K562 (cell line): ENCODE measurements at regions not wholly inside any gene's neighbourhood (a gene's known extent, or its start where the extent isn't known, plus 50 kb on each side); places are given as distances from the start of the nearest gene placed in this dataset.

Experiments
- ATAC-seq: fragments of 200-7000 bp; cut with Tn5 transposase; 3 replicates; pipeline ENCODE4 v1.9.1; 2020; ENCODE audit warnings: moderate library complexity
- BruUV-seq: library from RNA; stranded (reverse); fragments of 400-500 nt; replicated peaks from 2 replicates; lab custom pipeline; 2021; lab: Mats Ljungman, UMichigan
- CTCF ChIA-PET: fragments of 300-600 bp; formaldehyde crosslinking; extraction: SDS; loops from one replicate; lab custom pipeline; 2021; ENCODE audit warnings: low intra/inter-chr PET ratio; lab: Yijun Ruan, JAX
- POLR2A ChIA-PET: fragments of 300-600, 350-650 bp; sonication (Branson Sonifier 250); formaldehyde crosslinking; extraction: SDS; loops from one replicate; lab custom pipeline; 2021; ENCODE audit warnings: antibody characterized with exemption, inconsistent platforms; lab: Yijun Ruan, JAX
- DNase-seq, 4 experiments: peaks; one replicate each; pipeline versions ENCODE4 v3.0.0 to v3.0.0-alpha.2; 2011 to 2018; ENCODE audit warnings: low spot score in 3 of 4, mixed read lengths in 3 of 4; ENCODE audit errors: extremely low read depth in 1 of 4
- FAIRE-seq: peaks from 2 replicates; lab custom pipeline; 2011; peaks lifted over from hg19 to GRCh38; lab: Jason Lieb, UNC
- H2AFZ ChIP-seq: 2 replicates; pipeline ENCODE4 v1.6.0; 2011; ENCODE audit warnings: low read depth, low read length, control low read depth, inconsistent platforms
- H3K27ac ChIP-seq: fragments of 200-600 bp; 3 replicates; pipeline ENCODE4 v1.8.0; 2011; ENCODE audit warnings: low read depth, mild to moderate bottlenecking, control low read depth, inconsistent platforms, low read length, moderate library complexity, mixed read lengths; ENCODE audit errors: extremely low read depth
- H3K27me3 ChIP-seq, 2 experiments: fragments of 300-600 bp in 1 of 2; 2 replicates in 1 of 2; 3 replicates in 1 of 2; pipeline versions ENCODE4 v1.6.0 to v1.8.0; 2011; ENCODE audit warnings: inconsistent platforms in 2 of 2, low read length in 2 of 2, mild to moderate bottlenecking in 1 of 2, mixed read lengths in 1 of 2, moderate library complexity in 1 of 2; ENCODE audit not compliant: control insufficient read depth in 2 of 2, insufficient read depth in 2 of 2
- H3K36me3 ChIP-seq: fragments of 300-600 bp; 3 replicates; pipeline ENCODE4 v1.8.0; 2011; ENCODE audit warnings: mild to moderate bottlenecking, low read length, inconsistent platforms; ENCODE audit not compliant: control insufficient read depth, insufficient read depth
- H3K4me1 ChIP-seq, 2 experiments: fragments of 200-600 bp in 1 of 2; replicated peaks in 1 of 2; 2 replicates in 1 of 2; 3 replicates in 1 of 2; pipeline versions ENCODE4 v1.5.1 to v1.8.0; 2011; ENCODE audit warnings: inconsistent platforms in 2 of 2, low read length in 2 of 2, mild to moderate bottlenecking in 1 of 2, mixed read lengths in 1 of 2, moderate library complexity in 1 of 2; ENCODE audit not compliant: control insufficient read depth in 2 of 2, insufficient read depth in 2 of 2
- H3K4me2 ChIP-seq: 2 replicates; pipeline ENCODE4 v1.6.1; 2011; ENCODE audit warnings: low read length, control low read depth, inconsistent platforms, mixed read lengths; ENCODE audit not compliant: insufficient read depth
- H3K4me3 ChIP-seq: fragments of 200-600 bp; sonication (generic), shearing (Covaris generic); 2 replicates; pipeline ENCODE4 v1.5.1; 2016; ENCODE audit warnings: control low read depth, inconsistent platforms
- H3K79me2 ChIP-seq: fragments of 200-600 bp; 3 replicates; pipeline ENCODE4 v1.8.0; 2011; ENCODE audit warnings: low read length, inconsistent platforms; ENCODE audit not compliant: control insufficient read depth, insufficient read depth
- H3K9ac ChIP-seq, 2 experiments: 2 replicates each; pipeline versions ENCODE4 v1.6.0 to v1.6.1; 2011; ENCODE audit warnings: low read depth in 2 of 2, low read length in 2 of 2, control low read depth in 1 of 2, inconsistent platforms in 1 of 2, mild to moderate bottlenecking in 1 of 2, mixed read lengths in 1 of 2; ENCODE audit not compliant: insufficient read depth in 1 of 2
- H3K9me1 ChIP-seq: one replicate; pipeline ENCODE4 v1.6.0; 2011; ENCODE audit warnings: inconsistent platforms, mild to moderate bottlenecking, low read length, moderate library complexity; ENCODE audit not compliant: control insufficient read depth, insufficient read depth
- H3K9me3 ChIP-seq: replicated peaks from 2 replicates; pipeline ENCODE4 v1.5.1; 2011; ENCODE audit warnings: low read depth, low read length, inconsistent platforms; ENCODE audit not compliant: control insufficient read depth, insufficient read depth
- H4K20me1 ChIP-seq: replicated peaks from 2 replicates; pipeline ENCODE4 v1.6.1; 2011; ENCODE audit warnings: low read length, inconsistent platforms, mixed read lengths; ENCODE audit not compliant: control insufficient read depth, insufficient read depth
- CHD4 ChIP-seq: fragments of 200-600 bp; sonication (generic); IDR thresholded peaks from 3 replicates; pipeline ENCODE4 v1.6.1; 2012; ENCODE audit warnings: low read depth, mild to moderate bottlenecking, mixed read lengths, low read length, inconsistent platforms; ENCODE audit not compliant: insufficient read depth, insufficient replicate concordance, poor library complexity, severe bottlenecking
- ILK ChIP-seq: fragments of 450-650 bp; IDR thresholded peaks from 2 replicates; pipeline ENCODE4 v1.6.1; 2016; ENCODE audit warnings: missing genetic modification characterization, low read depth, mild to moderate bottlenecking, missing compliant biosample characterization, moderate library complexity, borderline replicate concordance
- MCM3 ChIP-seq: fragments of 450-650 bp; IDR thresholded peaks from 2 replicates; pipeline ENCODE4 v1.6.1; 2016
- RUNX1 ChIP-seq: sonication (generic); IDR thresholded peaks from 2 replicates; pipeline ENCODE4 v1.6.1; 2016; ENCODE audit warnings: antibody characterized with exemption, low read depth
- SP2 ChIP-seq: IDR thresholded peaks from 2 replicates; pipeline ENCODE4 v1.6.1; 2011; ENCODE audit warnings: mild to moderate bottlenecking, low read depth, low read length, moderate library complexity; ENCODE audit not compliant: poor library complexity, severe bottlenecking; ENCODE audit errors: extremely low read depth
- STAG1 ChIP-seq: sonication (generic); formaldehyde crosslinking; IDR thresholded peaks from 2 replicates; pipeline ENCODE4 v1.5.0; 2020; ENCODE audit warnings: missing genetic modification reagents, borderline replicate concordance
- TSC22D4 ChIP-seq: fragments of 450-650 bp; IDR thresholded peaks from 2 replicates; pipeline ENCODE4 v1.6.1; 2016; ENCODE audit warnings: missing genetic modification characterization, missing biosample characterization, control low read depth
- ZNF239 ChIP-seq: fragments of 250-450 bp; sonication (Bioruptor Pico); IDR thresholded peaks from 2 replicates; pipeline ENCODE4 v1.4.0; 2020; ENCODE audit warnings: mild to moderate bottlenecking
- ZNF507 ChIP-seq: conservative IDR thresholded peaks from 2 replicates; pipeline ENCODE4 v1.6.1; 2017; ENCODE audit warnings: missing genetic modification characterization, missing compliant biosample characterization
- WGBS: fragments of 100-300 bp; shearing (Covaris generic); methylation state at CpG from one replicate; pipeline ENCODE4 v1.1.6; 2016; ENCODE audit warnings: low coverage, mixed read lengths; ENCODE audit not compliant: insufficient coverage; ENCODE audit errors: missing lambda C conversion rate; 5-methylcytosine and 5-hydroxymethylcytosine counted together
- in situ Hi-C: fragments of 300-500 bp; cut with MboI; formaldehyde crosslinking; loops from 4 replicates; pipeline ENCODE4 v1.15.0; 2018; ENCODE audit warnings: inconsistent platforms, mixed read lengths
- intact Hi-C: fragments of 100-400 bp; cut with micrococcal nuclease; formaldehyde crosslinking; loops from 2 replicates; pipeline ENCODE4 v1.14.2; 2022
- TF ChIP-seq, protein P1 (sequence below): sonication (generic); formaldehyde crosslinking; IDR thresholded peaks from 2 replicates; pipeline ENCODE4 v1.5.0; 2020; ENCODE audit warnings: missing genetic modification reagents
- TF ChIP-seq, protein P2 (sequence below): fragments of 450-650 bp; IDR thresholded peaks from 2 replicates; pipeline ENCODE4 v1.6.1; 2017; ENCODE audit warnings: antibody characterized with exemption

DNA sequence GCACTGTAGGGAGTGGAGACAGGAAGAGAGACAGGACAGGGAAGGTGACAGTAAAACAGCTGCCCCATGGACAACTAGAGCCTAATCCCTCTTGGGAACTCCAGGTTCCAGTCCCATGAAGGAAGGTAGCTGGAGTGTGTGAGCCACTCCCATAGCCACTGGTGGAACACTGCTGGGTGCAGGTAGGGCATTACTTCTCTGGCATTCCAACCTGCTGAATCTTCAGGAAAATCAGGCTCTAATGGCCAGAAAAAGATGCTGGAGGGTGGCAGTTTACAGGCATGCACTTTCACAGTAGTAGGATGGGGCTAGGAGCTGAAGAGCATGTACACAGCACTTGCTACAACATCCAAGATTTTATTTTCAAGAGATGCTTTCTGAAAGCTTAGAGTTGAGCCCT lies 259.4 kb downstream of the AUH start (continued):
- TF ChIP-seq, protein P1, sequence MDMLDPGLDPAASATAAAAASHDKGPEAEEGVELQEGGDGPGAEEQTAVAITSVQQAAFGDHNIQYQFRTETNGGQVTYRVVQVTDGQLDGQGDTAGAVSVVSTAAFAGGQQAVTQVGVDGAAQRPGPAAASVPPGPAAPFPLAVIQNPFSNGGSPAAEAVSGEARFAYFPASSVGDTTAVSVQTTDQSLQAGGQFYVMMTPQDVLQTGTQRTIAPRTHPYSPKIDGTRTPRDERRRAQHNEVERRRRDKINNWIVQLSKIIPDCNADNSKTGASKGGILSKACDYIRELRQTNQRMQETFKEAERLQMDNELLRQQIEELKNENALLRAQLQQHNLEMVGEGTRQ: no peak
- TF ChIP-seq RUNX1: no peak
- TF ChIP-seq, all 486 proteins: peak for 0

DNA sequence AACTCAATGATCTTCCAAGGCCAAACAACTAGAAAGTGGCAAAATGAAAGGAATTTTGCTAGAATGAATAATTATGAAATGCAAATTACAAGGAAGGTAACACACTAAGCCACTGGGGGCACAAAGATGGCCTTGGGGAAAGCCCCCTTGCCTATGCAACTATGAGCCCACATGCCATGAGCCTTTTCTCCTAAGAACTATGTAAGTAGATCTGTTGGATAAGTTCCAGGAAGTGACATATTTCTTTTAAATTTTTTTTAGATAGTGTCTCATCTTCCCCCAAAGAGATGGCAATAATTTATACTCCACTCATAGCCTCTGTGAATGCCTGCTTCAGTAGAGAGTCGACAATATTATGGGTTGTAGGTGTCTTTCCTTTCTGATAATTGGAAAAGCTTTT lies 257.8 kb downstream of the AUH start:
- Histone ChIP-seq H3K4me1 (no peaks in the 10 kb centered on the region; a peak in 1 of 5 replicates), H3K79me2 (no peaks in the 10 kb centered on the region), H3K9ac (no peak overlapping the region), H3K9me1 (no peaks in the 10 kb centered on the region), H3K9me3 (no peaks in the 10 kb centered on the region), H3K4me3 (no peak overlapping the region), H3K36me3 (no peaks in the 10 kb centered on the region), H2AFZ (no peak overlapping the region), H3K4me2 (no peak overlapping the region), H4K20me1 (no peaks in the 10 kb centered on the region), H3K27ac (no peak overlapping the region), H3K27me3 (peaks cover 0 to 14% of the 10 kb centered on the region in 2 experiments; a peak in 3 of 5 replicates)
- WGBS: 0% methylated on average over 1 of the region's 1 CpG
- ChIA-PET POLR2A (no interaction called here), CTCF (no interaction called here)
- DNase-seq (no peak), ATAC-seq (no peak), FAIRE-seq (no peak)
- intact Hi-C loops: loop anchor here (10.0 kb wide), 1 partner anchor 91 kb away; no protein-coding TSS in a partner anchor
- TF ChIP-seq TSC22D4 (tag) (no peak), ZNF239 (CRISPR knock-in tag) (no peak), SP2 (no peak), MCM3 (no peak), CHD4 (no peak), ZNF507 (tag) (no peak), ILK (tag) (no peak), STAG1 (CRISPR knock-in tag) (no peak)
- TF ChIP-seq, protein P2, sequence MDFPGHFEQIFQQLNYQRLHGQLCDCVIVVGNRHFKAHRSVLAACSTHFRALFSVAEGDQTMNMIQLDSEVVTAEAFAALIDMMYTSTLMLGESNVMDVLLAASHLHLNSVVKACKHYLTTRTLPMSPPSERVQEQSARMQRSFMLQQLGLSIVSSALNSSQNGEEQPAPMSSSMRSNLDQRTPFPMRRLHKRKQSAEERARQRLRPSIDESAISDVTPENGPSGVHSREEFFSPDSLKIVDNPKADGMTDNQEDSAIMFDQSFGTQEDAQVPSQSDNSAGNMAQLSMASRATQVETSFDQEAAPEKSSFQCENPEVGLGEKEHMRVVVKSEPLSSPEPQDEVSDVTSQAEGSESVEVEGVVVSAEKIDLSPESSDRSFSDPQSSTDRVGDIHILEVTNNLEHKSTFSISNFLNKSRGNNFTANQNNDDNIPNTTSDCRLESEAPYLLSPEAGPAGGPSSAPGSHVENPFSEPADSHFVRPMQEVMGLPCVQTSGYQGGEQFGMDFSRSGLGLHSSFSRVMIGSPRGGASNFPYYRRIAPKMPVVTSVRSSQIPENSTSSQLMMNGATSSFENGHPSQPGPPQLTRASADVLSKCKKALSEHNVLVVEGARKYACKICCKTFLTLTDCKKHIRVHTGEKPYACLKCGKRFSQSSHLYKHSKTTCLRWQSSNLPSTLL: no peak
- no TSS peak for BruUV-seq
- in situ Hi-C loops: no loop called here
